Keratinocyte (primary cell): ENCODE measurements at regions not wholly inside any gene's neighbourhood (a gene's known extent, or its start where the extent isn't known, plus 50 kb on each side); places are given as distances from the start of the nearest gene placed in this dataset.

Experiments used
- CTCF ChIP-seq, 3 experiments: IDR thresholded peaks in 1 of 3; conservative IDR thresholded peaks in 1 of 3; optimal IDR thresholded peaks in 1 of 3; 2 replicates in 2 of 3; 3 replicates in 1 of 3; pipeline versions ENCODE3 to v1.5.1; 2011; ENCODE audit warnings: low read length in 3 of 3, mild to moderate bottlenecking in 3 of 3, moderate library complexity in 2 of 3, control low read depth in 1 of 3, inconsistent platforms in 1 of 3; ENCODE audit not compliant: insufficient read depth in 2 of 3; ENCODE audit errors: extremely low read depth in 1 of 3
- EZH2 ChIP-seq: IDR thresholded peaks from one replicate; pipeline ENCODE4 v1.6.1; 2012; ENCODE audit warnings: inconsistent platforms, mild to moderate bottlenecking, low read length, moderate library complexity

GRCh38 chr2:41610501-41611190, 437.2 kb upstream of the PKDCC start:
- TF ChIP-seq CTCF (optimal IDR thresholded peaks at IDR 0.05 in 1 of 3, IDR thresholded peaks at IDR 0.05 in 1 of 3, conservative IDR thresholded peaks at IDR 0.05 in 1 of 3; ENCODE audit: extremely low read depth in 1 of 3, insufficient read depth in 2 of 3, low read length in 3 of 3) (no peak), EZH2 (no peak)
